Fibroblast of peridontal ligament (primary cell): ENCODE measurements at regions not wholly inside any gene's neighbourhood (a gene's known extent, or its start where the extent isn't known, plus 50 kb on each side); places are given as distances from the start of the nearest gene placed in this dataset.
"Not testable (repeated sequence)": the region's sequence is repeated elsewhere in the genome, so short reads cannot be mapped to it uniquely, and the experiment has no call there.

ENCODE experiments used
- DNase-seq: peaks from one replicate; pipeline ENCODE4 v3.0.0-alpha.2; 2010; ENCODE audit errors: extremely low read depth

- DNase-seq = peak; percentile 0
Observed at GRCh38 chr4:85102606-85103005, 136.1 kb upstream of the WDFY3 start.

GRCh38 chr4:85106166-85106565 is 139.7 kb upstream of the WDFY3 start:
- DNase-seq = no peak

- no peak for DNase-seq
Observed at GRCh38 chr4:85106805-85107336, 140.4 kb upstream of the WDFY3 start.

GRCh38 chr4:85107553-85107952 is 141.1 kb upstream of the WDFY3 start:
- no peak for DNase-seq

GRCh38 chr4:85113706-85114105 is 147.2 kb upstream of the WDFY3 start:
- DNase-seq = peak; percentile 5

- no peak for DNase-seq
Observed at GRCh38 chr4:85114526-85114925, 148.0 kb upstream of the WDFY3 start.

GRCh38 chr4:85116008-85116407 is 149.5 kb upstream of the WDFY3 start:
- no peak for DNase-seq

- DNase-seq = no peak
Observed at GRCh38 chr4:85125688-85126087, 159.2 kb upstream of the WDFY3 start.

GRCh38 chr4:85126991-85127591 is 160.6 kb upstream of the WDFY3 start:
- DNase-seq = no peak

GRCh38 chr4:85127653-85128052 is 161.2 kb upstream of the WDFY3 start:
- DNase-seq = no peak

GRCh38 chr4:85128246-85129204 is 162.0 kb upstream of the WDFY3 start:
- no peak for DNase-seq

- not testable (repeated sequence) for DNase-seq
Observed at GRCh38 chr4:85129354-85130125, 163.1 kb upstream of the WDFY3 start.

GRCh38 chr4:85132117-85132516 is 165.6 kb upstream of the WDFY3 start:
- DNase-seq = no peak

GRCh38 chr4:85132570-85132969 is 166.1 kb upstream of the WDFY3 start:
- no peak for DNase-seq

GRCh38 chr4:85139749-85140148 is 173.3 kb upstream of the WDFY3 start:
- DNase-seq = not testable (repeated sequence)

- no peak for DNase-seq
Observed at GRCh38 chr4:85142451-85142850, 176.0 kb upstream of the WDFY3 start.

- peak; percentile 80 for DNase-seq
Observed at GRCh38 chr4:85147481-85148076, 181.1 kb upstream of the WDFY3 start.

- DNase-seq = peak; percentile 70
Observed at GRCh38 chr4:85149676-85150075, 183.2 kb upstream of the WDFY3 start.

- no peak for DNase-seq
Observed at GRCh38 chr4:85151371-85151770, 184.9 kb upstream of the WDFY3 start.

- peak; percentile 6 for DNase-seq
Observed at GRCh38 chr4:85151786-85152185, 185.3 kb upstream of the WDFY3 start.

GRCh38 chr4:85152480-85152879 is 186.0 kb upstream of the WDFY3 start:
- no peak for DNase-seq

GRCh38 chr4:85153221-85153620 is 186.7 kb upstream of the WDFY3 start:
- peak; percentile 16 for DNase-seq
